Hepatocyte (in vitro differentiated cells): ENCODE measurements at regions not wholly inside any gene's neighbourhood (a gene's known extent, or its start where the extent isn't known, plus 50 kb on each side); places are given as distances from the start of the nearest gene placed in this dataset.

Experiments used
- DNase-seq: peaks from one replicate; pipeline ENCODE4 v3.0.0-alpha.2; 2016; ENCODE audit warnings: low spot score
- H2AFZ ChIP-seq: fragments of 200-600 bp; sonication (generic); 2 replicates; pipeline ENCODE4 v1.6.0; 2016; ENCODE audit warnings: antibody characterized with exemption, mild to moderate bottlenecking
- H3K27ac ChIP-seq: fragments of 200-600 bp; sonication (generic); 2 replicates; pipeline ENCODE4 v1.5.1; 2016; ENCODE audit warnings: mild to moderate bottlenecking
- H3K27me3 ChIP-seq: fragments of 200-600 bp; sonication (generic); 2 replicates; pipeline ENCODE4 v1.6.1; 2016
- H3K36me3 ChIP-seq: fragments of 200-600 bp; sonication (generic); replicated peaks from 2 replicates; pipeline ENCODE4 v1.5.1; 2016; ENCODE audit warnings: low read depth; ENCODE audit not compliant: insufficient read depth
- H3K4me1 ChIP-seq: fragments of 200-600 bp; sonication (generic); 2 replicates; pipeline ENCODE4 v1.5.1; 2016; ENCODE audit warnings: mild to moderate bottlenecking, moderate library complexity; ENCODE audit not compliant: insufficient read depth
- H3K4me2 ChIP-seq: fragments of 200-600 bp; sonication (generic); 2 replicates; pipeline ENCODE4 v1.6.0; 2016
- H3K4me3 ChIP-seq: fragments of 200-600 bp; sonication (generic); 2 replicates; pipeline ENCODE4 v1.5.1; 2016; ENCODE audit warnings: mild to moderate bottlenecking
- H3K79me2 ChIP-seq: fragments of 200-600 bp; sonication (generic); 2 replicates; pipeline ENCODE4 v1.6.0; 2017; ENCODE audit warnings: mild to moderate bottlenecking
- H3K9me2 ChIP-seq: fragments of 200-600 bp; sonication (generic); replicated peaks from 2 replicates; pipeline ENCODE4 v1.6.0; 2017; ENCODE audit warnings: mild to moderate bottlenecking; ENCODE audit not compliant: insufficient read depth
- H3K9me3 ChIP-seq: fragments of 200-600 bp; sonication (generic); 2 replicates; pipeline ENCODE4 v1.5.1; 2016; ENCODE audit warnings: low read depth, mild to moderate bottlenecking
- H4K20me1 ChIP-seq: fragments of 200-600 bp; sonication (generic); 2 replicates; pipeline ENCODE4 v1.6.0; 2016; ENCODE audit warnings: mild to moderate bottlenecking; ENCODE audit not compliant: insufficient read depth, poor library complexity, severe bottlenecking
- CTCF ChIP-seq: fragments of 200-600 bp; sonication (generic); IDR thresholded peaks from 2 replicates; pipeline ENCODE4 v1.5.1; 2016; ENCODE audit warnings: antibody characterized with exemption, mild to moderate bottlenecking; ENCODE audit not compliant: poor library complexity
- EZH2 ChIP-seq: fragments of 200-600 bp; sonication (generic); IDR thresholded peaks from 2 replicates; pipeline ENCODE4 v1.6.1; 2016; ENCODE audit warnings: antibody characterized with exemption, mild to moderate bottlenecking, borderline replicate concordance
- EZH2phosphoT487 ChIP-seq: fragments of 200-600 bp; sonication (generic); IDR thresholded peaks from one replicate; pipeline ENCODE4 v1.6.1; 2018; ENCODE audit warnings: antibody characterized with exemption, mild to moderate bottlenecking, low read depth, moderate library complexity; ENCODE audit not compliant: unreplicated experiment, severe bottlenecking
- WGBS: methylation state at CpG from one replicate; pipeline ENCODE4 v1.1.6; 2016; ENCODE audit warnings: low lambda C conversion rate; ENCODE audit errors: missing lambda C conversion rate; 5-methylcytosine and 5-hydroxymethylcytosine counted together

- no peaks in the 10 kb centered on the region for H3K79me2 ChIP-seq
- no peak overlapping the region for H3K4me3 ChIP-seq
- H4K20me1 ChIP-seq: no peaks in the 10 kb centered on the region
- TF ChIP-seq EZH2 (no peak), CTCF (no peak), EZH2phosphoT487 (no peak)
- H3K4me2 ChIP-seq: no peak overlapping the region
- no peaks in the 10 kb centered on the region for H3K27me3 ChIP-seq
- 82% methylated on average over 3 of the region's 3 CpGs for WGBS
- no peak overlapping the region for H2AFZ ChIP-seq
- DNase-seq: no peak
- no peaks in the 10 kb centered on the region for H3K9me2 ChIP-seq
- H3K27ac ChIP-seq: no peak overlapping the region
- H3K4me1 ChIP-seq: no peaks in the 10 kb centered on the region
- no peaks in the 10 kb centered on the region for H3K9me3 ChIP-seq
- no peaks in the 10 kb centered on the region for H3K36me3 ChIP-seq
These were observed 351.9 kb downstream of the ENC1 start for GRCh38 chr5:74288448-74289108.

GRCh38 chr5:74288038-74288437 lies 352.5 kb downstream of the ENC1 start:
- Histone ChIP-seq H3K9me3 (no peaks in the 10 kb centered on the region), H3K9me2 (no peaks in the 10 kb centered on the region), H3K79me2 (no peaks in the 10 kb centered on the region), H3K27me3 (no peaks in the 10 kb centered on the region), H3K4me3 (no peak overlapping the region), H3K36me3 (no peaks in the 10 kb centered on the region), H3K27ac (no peak overlapping the region), H4K20me1 (no peaks in the 10 kb centered on the region), H2AFZ (no peak overlapping the region), H3K4me1 (no peaks in the 10 kb centered on the region), H3K4me2 (no peak overlapping the region)
- TF ChIP-seq CTCF (no peak), EZH2phosphoT487 (no peak), EZH2 (no peak)
- DNase-seq: no peak
- WGBS: 90% methylated on average over 4 of the region's 4 CpGs

GRCh38 chr5:74286734-74287695 lies 353.5 kb downstream of the ENC1 start:
- Histone ChIP-seq H3K36me3 (no peaks in the 10 kb centered on the region), H3K4me1 (no peaks in the 10 kb centered on the region), H3K27ac (no peak overlapping the region), H3K9me2 (no peaks in the 10 kb centered on the region), H3K9me3 (no peaks in the 10 kb centered on the region), H2AFZ (no peak overlapping the region), H3K27me3 (no peaks in the 10 kb centered on the region), H3K4me2 (no peak overlapping the region), H3K79me2 (no peaks in the 10 kb centered on the region), H4K20me1 (no peaks in the 10 kb centered on the region), H3K4me3 (no peak overlapping the region)
- 56% methylated on average over 3 of the region's 3 CpGs for WGBS
- TF ChIP-seq EZH2: no peak
- no peak for TF ChIP-seq CTCF
- TF ChIP-seq EZH2phosphoT487: no peak
- DNase-seq: no peak
